K562 (cell line): ENCODE measurements at regions not wholly inside any gene's neighbourhood (a gene's known extent, or its start where the extent isn't known, plus 50 kb on each side); places are given as distances from the start of the nearest gene placed in this dataset.

Experiments used
- ATAC-seq: fragments of 200-7000 bp; cut with Tn5 transposase; 3 replicates; pipeline ENCODE4 v1.9.1; 2020; ENCODE audit warnings: moderate library complexity
- BruUV-seq: library from RNA; stranded (reverse); fragments of 400-500 nt; replicated peaks from 2 replicates; lab custom pipeline; 2021; lab: Mats Ljungman, UMichigan
- CTCF ChIA-PET: fragments of 300-600 bp; formaldehyde crosslinking; extraction: SDS; loops from one replicate; lab custom pipeline; 2021; ENCODE audit warnings: low intra/inter-chr PET ratio; lab: Yijun Ruan, JAX
- POLR2A ChIA-PET: fragments of 300-600, 350-650 bp; sonication (Branson Sonifier 250); formaldehyde crosslinking; extraction: SDS; loops from one replicate; lab custom pipeline; 2021; ENCODE audit warnings: antibody characterized with exemption, inconsistent platforms; lab: Yijun Ruan, JAX
- DNase-seq, 4 experiments: peaks; one replicate each; pipeline versions ENCODE4 v3.0.0 to v3.0.0-alpha.2; 2011 to 2018; ENCODE audit warnings: low spot score in 3 of 4, mixed read lengths in 3 of 4; ENCODE audit errors: extremely low read depth in 1 of 4
- FAIRE-seq: peaks from 2 replicates; lab custom pipeline; 2011; peaks lifted over from hg19 to GRCh38; lab: Jason Lieb, UNC
- H2AFZ ChIP-seq: 2 replicates; pipeline ENCODE4 v1.6.0; 2011; ENCODE audit warnings: low read depth, low read length, control low read depth, inconsistent platforms
- H3K27ac ChIP-seq: fragments of 200-600 bp; 3 replicates; pipeline ENCODE4 v1.8.0; 2011; ENCODE audit warnings: low read depth, mild to moderate bottlenecking, control low read depth, inconsistent platforms, low read length, moderate library complexity, mixed read lengths; ENCODE audit errors: extremely low read depth
- H3K27me3 ChIP-seq, 2 experiments: fragments of 300-600 bp in 1 of 2; 2 replicates in 1 of 2; 3 replicates in 1 of 2; pipeline versions ENCODE4 v1.6.0 to v1.8.0; 2011; ENCODE audit warnings: inconsistent platforms in 2 of 2, low read length in 2 of 2, mild to moderate bottlenecking in 1 of 2, mixed read lengths in 1 of 2, moderate library complexity in 1 of 2; ENCODE audit not compliant: control insufficient read depth in 2 of 2, insufficient read depth in 2 of 2
- H3K36me3 ChIP-seq: fragments of 300-600 bp; 3 replicates; pipeline ENCODE4 v1.8.0; 2011; ENCODE audit warnings: mild to moderate bottlenecking, low read length, inconsistent platforms; ENCODE audit not compliant: control insufficient read depth, insufficient read depth
- H3K4me1 ChIP-seq, 2 experiments: fragments of 200-600 bp in 1 of 2; replicated peaks in 1 of 2; 2 replicates in 1 of 2; 3 replicates in 1 of 2; pipeline versions ENCODE4 v1.5.1 to v1.8.0; 2011; ENCODE audit warnings: inconsistent platforms in 2 of 2, low read length in 2 of 2, mild to moderate bottlenecking in 1 of 2, mixed read lengths in 1 of 2, moderate library complexity in 1 of 2; ENCODE audit not compliant: control insufficient read depth in 2 of 2, insufficient read depth in 2 of 2
- H3K4me2 ChIP-seq: 2 replicates; pipeline ENCODE4 v1.6.1; 2011; ENCODE audit warnings: low read length, control low read depth, inconsistent platforms, mixed read lengths; ENCODE audit not compliant: insufficient read depth
- H3K4me3 ChIP-seq: fragments of 200-600 bp; sonication (generic), shearing (Covaris generic); 2 replicates; pipeline ENCODE4 v1.5.1; 2016; ENCODE audit warnings: control low read depth, inconsistent platforms
- H3K79me2 ChIP-seq: fragments of 200-600 bp; 3 replicates; pipeline ENCODE4 v1.8.0; 2011; ENCODE audit warnings: low read length, inconsistent platforms; ENCODE audit not compliant: control insufficient read depth, insufficient read depth
- H3K9ac ChIP-seq, 2 experiments: 2 replicates each; pipeline versions ENCODE4 v1.6.0 to v1.6.1; 2011; ENCODE audit warnings: low read depth in 2 of 2, low read length in 2 of 2, control low read depth in 1 of 2, inconsistent platforms in 1 of 2, mild to moderate bottlenecking in 1 of 2, mixed read lengths in 1 of 2; ENCODE audit not compliant: insufficient read depth in 1 of 2
- H3K9me1 ChIP-seq: one replicate; pipeline ENCODE4 v1.6.0; 2011; ENCODE audit warnings: inconsistent platforms, mild to moderate bottlenecking, low read length, moderate library complexity; ENCODE audit not compliant: control insufficient read depth, insufficient read depth
- H3K9me3 ChIP-seq: replicated peaks from 2 replicates; pipeline ENCODE4 v1.5.1; 2011; ENCODE audit warnings: low read depth, low read length, inconsistent platforms; ENCODE audit not compliant: control insufficient read depth, insufficient read depth
- H4K20me1 ChIP-seq: replicated peaks from 2 replicates; pipeline ENCODE4 v1.6.1; 2011; ENCODE audit warnings: low read length, inconsistent platforms, mixed read lengths; ENCODE audit not compliant: control insufficient read depth, insufficient read depth
- CHCHD3 ChIP-seq: fragments of 250-450 bp; sonication (Bioruptor Pico); IDR thresholded peaks from 2 replicates; pipeline ENCODE4 v2.1.2; 2022; ENCODE audit warnings: mild to moderate bottlenecking
- RAD21 ChIP-seq, 2 experiments: fragments of 250-450 bp in 1 of 2; fragments of 450-650 bp in 1 of 2; sonication (Bioruptor Pico) in 1 of 2; formaldehyde crosslinking in 1 of 2; IDR thresholded peaks in 1 of 2; conservative IDR thresholded peaks in 1 of 2; 2 replicates each; pipeline versions ENCODE4 v1.4.0 to v1.8.0; 2020 to 2022; ENCODE audit warnings: mild to moderate bottlenecking in 2 of 2, moderate library complexity in 1 of 2
- WGBS: fragments of 100-300 bp; shearing (Covaris generic); methylation state at CpG from one replicate; pipeline ENCODE4 v1.1.6; 2016; ENCODE audit warnings: low coverage, mixed read lengths; ENCODE audit not compliant: insufficient coverage; ENCODE audit errors: missing lambda C conversion rate; 5-methylcytosine and 5-hydroxymethylcytosine counted together
- in situ Hi-C: fragments of 300-500 bp; cut with MboI; formaldehyde crosslinking; loops from 4 replicates; pipeline ENCODE4 v1.15.0; 2018; ENCODE audit warnings: inconsistent platforms, mixed read lengths
- intact Hi-C: fragments of 100-400 bp; cut with micrococcal nuclease; formaldehyde crosslinking; loops from 2 replicates; pipeline ENCODE4 v1.14.2; 2022
- TF ChIP-seq, protein P1 (sequence below): sonication (generic); IDR thresholded peaks from 2 replicates; pipeline ENCODE4 v1.6.1; 2016
- TF ChIP-seq, protein P2 (sequence below), 3 experiments: IDR thresholded peaks in 2 of 3; conservative IDR thresholded peaks in 1 of 3; 2 replicates each; pipeline ENCODE4 v1.5.1; 2011 to 2012; ENCODE audit warnings: low read length in 3 of 3, mild to moderate bottlenecking in 3 of 3, control low read depth in 2 of 3, improper control_type of control experiment in 1 of 3, inconsistent platforms in 1 of 3, low read depth in 1 of 3, mixed read lengths in 1 of 3, moderate library complexity in 1 of 3; ENCODE audit not compliant: insufficient read depth in 2 of 3

DNA sequence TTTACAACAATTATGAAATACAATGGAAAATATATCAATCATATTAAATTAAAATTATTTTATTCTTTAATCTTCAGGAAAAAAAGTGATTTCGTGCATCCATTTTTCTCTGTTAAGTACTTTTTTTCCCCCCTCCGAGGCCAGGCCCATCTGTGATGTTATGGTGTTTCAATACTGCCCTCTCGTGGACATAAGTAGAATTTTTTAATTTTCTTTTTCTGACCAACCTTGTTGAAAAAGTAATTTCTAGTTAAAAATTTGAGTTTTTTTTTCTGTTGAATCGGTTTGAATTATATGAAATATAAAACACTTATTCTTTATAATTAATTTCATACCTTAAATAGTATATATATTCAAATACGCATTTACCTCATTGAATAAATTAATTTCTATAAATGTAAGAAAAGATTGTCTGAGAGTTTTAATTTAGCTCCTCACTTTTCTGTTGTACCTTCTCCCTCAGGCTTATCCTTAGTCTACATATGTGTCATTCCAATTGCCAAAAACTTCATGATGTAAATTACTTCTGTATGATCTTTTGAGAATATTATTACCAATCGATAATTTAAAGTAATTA lies 175.8 kb upstream of the TECRL start:
- DNase-seq, result peak; percentile 21 to 50 (median 40)

More for the DNA sequence above, 175.8 kb upstream of the TECRL start:
- H3K4me2 ChIP-seq, result no peak overlapping the region
- intact Hi-C loops, result no loop called here
- H2AFZ ChIP-seq, result no peak overlapping the region
- no peak overlapping the region for H3K27ac ChIP-seq
- TF ChIP-seq RAD21 (CRISPR knock-in tag; conservative IDR thresholded peaks at IDR 0.05 in 1 of 2, IDR thresholded peaks at IDR 0.05 in 1 of 2) (peak; percentile 14 to 34; a peak in 1 of 4 replicates), CHCHD3 (CRISPR knock-in tag) (no peak)
- TF ChIP-seq, protein P1, sequence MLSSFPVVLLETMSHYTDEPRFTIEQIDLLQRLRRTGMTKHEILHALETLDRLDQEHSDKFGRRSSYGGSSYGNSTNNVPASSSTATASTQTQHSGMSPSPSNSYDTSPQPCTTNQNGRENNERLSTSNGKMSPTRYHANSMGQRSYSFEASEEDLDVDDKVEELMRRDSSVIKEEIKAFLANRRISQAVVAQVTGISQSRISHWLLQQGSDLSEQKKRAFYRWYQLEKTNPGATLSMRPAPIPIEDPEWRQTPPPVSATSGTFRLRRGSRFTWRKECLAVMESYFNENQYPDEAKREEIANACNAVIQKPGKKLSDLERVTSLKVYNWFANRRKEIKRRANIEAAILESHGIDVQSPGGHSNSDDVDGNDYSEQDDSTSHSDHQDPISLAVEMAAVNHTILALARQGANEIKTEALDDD, result no peak
- TF ChIP-seq, protein P2, sequence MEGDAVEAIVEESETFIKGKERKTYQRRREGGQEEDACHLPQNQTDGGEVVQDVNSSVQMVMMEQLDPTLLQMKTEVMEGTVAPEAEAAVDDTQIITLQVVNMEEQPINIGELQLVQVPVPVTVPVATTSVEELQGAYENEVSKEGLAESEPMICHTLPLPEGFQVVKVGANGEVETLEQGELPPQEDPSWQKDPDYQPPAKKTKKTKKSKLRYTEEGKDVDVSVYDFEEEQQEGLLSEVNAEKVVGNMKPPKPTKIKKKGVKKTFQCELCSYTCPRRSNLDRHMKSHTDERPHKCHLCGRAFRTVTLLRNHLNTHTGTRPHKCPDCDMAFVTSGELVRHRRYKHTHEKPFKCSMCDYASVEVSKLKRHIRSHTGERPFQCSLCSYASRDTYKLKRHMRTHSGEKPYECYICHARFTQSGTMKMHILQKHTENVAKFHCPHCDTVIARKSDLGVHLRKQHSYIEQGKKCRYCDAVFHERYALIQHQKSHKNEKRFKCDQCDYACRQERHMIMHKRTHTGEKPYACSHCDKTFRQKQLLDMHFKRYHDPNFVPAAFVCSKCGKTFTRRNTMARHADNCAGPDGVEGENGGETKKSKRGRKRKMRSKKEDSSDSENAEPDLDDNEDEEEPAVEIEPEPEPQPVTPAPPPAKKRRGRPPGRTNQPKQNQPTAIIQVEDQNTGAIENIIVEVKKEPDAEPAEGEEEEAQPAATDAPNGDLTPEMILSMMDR (IDR thresholded peaks at IDR 0.05 in 2 of 3, conservative IDR thresholded peaks at IDR 0.05 in 1 of 3; ENCODE audit: insufficient read depth in 2 of 3, low read depth in 1 of 3, low read length in 3 of 3), result peak in 2 of 3 experiments; percentile 10 to 52; a peak in 3 of 6 replicates
- TF ChIP-seq, all 486 proteins: peak for 2
- 1% methylated on average over 6 of the region's 6 CpGs for WGBS
- no peaks in the 10 kb centered on the region for H4K20me1 ChIP-seq
- POLR2A ChIA-PET, result no interaction called here
- no peak overlapping the region for H3K9ac ChIP-seq
- CTCF ChIA-PET, result interaction anchor here (0.7 kb wide), 1 partner anchor 1297 kb away, joined by 3 read pairs; no protein-coding TSS in a partner anchor
- no peak overlapping the region for H3K4me3 ChIP-seq
- no peaks in the 10 kb centered on the region for H3K27me3 ChIP-seq
- in situ Hi-C loops, result no loop called here
- H3K4me1 ChIP-seq, result no peaks in the 10 kb centered on the region
- no peaks in the 10 kb centered on the region for H3K36me3 ChIP-seq
- ATAC-seq (no peak), FAIRE-seq (no peak)
- no peaks in the 10 kb centered on the region for H3K9me1 ChIP-seq
- BruUV-seq, result no TSS peak
- H3K79me2 ChIP-seq, result no peaks in the 10 kb centered on the region
- no peaks in the 10 kb centered on the region for H3K9me3 ChIP-seq
